ENCODE measurements at regions not wholly inside any gene's neighbourhood (a gene's known extent, or its start where the extent isn't known, plus 50 kb on each side); places are given as distances from the start of the nearest gene placed in this dataset.

DNA sequence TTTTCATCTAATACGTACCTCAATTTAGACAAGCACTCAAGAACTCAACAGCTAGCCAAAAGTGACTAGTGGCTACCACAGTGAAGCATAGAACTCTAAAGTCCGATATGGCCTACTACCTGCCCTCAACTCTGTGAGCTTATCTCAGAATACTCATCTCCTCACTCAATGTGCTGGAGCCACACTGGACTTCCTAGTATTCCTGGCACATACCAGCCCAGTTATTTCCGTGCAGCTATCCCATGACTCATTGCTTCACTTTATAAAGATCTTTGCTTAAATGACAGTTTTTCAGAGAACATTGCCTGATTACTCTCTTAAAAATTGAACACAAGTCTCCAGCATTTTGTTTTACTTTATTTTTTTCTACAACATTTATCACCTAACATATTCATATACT is 524.7 kb downstream of the PYDC2 start:
- TF ChIP-seq, protein P1, sequence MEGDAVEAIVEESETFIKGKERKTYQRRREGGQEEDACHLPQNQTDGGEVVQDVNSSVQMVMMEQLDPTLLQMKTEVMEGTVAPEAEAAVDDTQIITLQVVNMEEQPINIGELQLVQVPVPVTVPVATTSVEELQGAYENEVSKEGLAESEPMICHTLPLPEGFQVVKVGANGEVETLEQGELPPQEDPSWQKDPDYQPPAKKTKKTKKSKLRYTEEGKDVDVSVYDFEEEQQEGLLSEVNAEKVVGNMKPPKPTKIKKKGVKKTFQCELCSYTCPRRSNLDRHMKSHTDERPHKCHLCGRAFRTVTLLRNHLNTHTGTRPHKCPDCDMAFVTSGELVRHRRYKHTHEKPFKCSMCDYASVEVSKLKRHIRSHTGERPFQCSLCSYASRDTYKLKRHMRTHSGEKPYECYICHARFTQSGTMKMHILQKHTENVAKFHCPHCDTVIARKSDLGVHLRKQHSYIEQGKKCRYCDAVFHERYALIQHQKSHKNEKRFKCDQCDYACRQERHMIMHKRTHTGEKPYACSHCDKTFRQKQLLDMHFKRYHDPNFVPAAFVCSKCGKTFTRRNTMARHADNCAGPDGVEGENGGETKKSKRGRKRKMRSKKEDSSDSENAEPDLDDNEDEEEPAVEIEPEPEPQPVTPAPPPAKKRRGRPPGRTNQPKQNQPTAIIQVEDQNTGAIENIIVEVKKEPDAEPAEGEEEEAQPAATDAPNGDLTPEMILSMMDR (IDR thresholded peaks at IDR 0.05): no peak
- no peak for TF ChIP-seq POLR2AphosphoS5 (IDR thresholded peaks at IDR 0.05; ENCODE audit: insufficient read depth in 1 of 2, low read depth in 1 of 2)

All from vagina (tissue), 2 donors.